Neural cell (in vitro differentiated cells): ENCODE measurements at regions not wholly inside any gene's neighbourhood (a gene's known extent, or its start where the extent isn't known, plus 50 kb on each side); places are given as distances from the start of the nearest gene placed in this dataset.

ENCODE experiments used
- H2AFZ ChIP-seq: fragments of 200-600, 300-800 bp; sonication (generic), shearing (Covaris generic); 2 replicates; pipeline ENCODE4 v1.6.0; 2014; ENCODE audit warnings: low read depth, mild to moderate bottlenecking, antibody characterized with exemption, low read length, moderate library complexity
- H3F3A ChIP-seq: fragments of 200-600 bp; shearing (Covaris generic); 2 replicates; pipeline ENCODE4 v1.6.1; 2016; ENCODE audit warnings: mild to moderate bottlenecking, moderate library complexity, mixed read lengths, antibody characterized with exemption, low read length; ENCODE audit not compliant: insufficient read depth, poor library complexity, severe bottlenecking
- H3K27ac ChIP-seq: fragments of 200-600, 300-800 bp; sonication (generic), shearing (Covaris generic); 2 replicates; pipeline ENCODE4 v1.5.1; 2014; ENCODE audit warnings: mild to moderate bottlenecking, low read length, moderate library complexity
- H3K27me3 ChIP-seq: fragments of 300-800, 200-600 bp; sonication (generic), shearing (Covaris generic); 2 replicates; pipeline ENCODE4 v1.6.0; 2014; ENCODE audit warnings: mild to moderate bottlenecking, low read depth, low read length, moderate library complexity; ENCODE audit not compliant: insufficient read depth
- H3K36me3 ChIP-seq: fragments of 300-800, 200-600 bp; sonication (generic), shearing (Covaris generic); 2 replicates; pipeline ENCODE4 v1.5.1; 2014; ENCODE audit warnings: mild to moderate bottlenecking, antibody characterized with exemption, low read length, moderate library complexity; ENCODE audit not compliant: insufficient read depth
- H3K4me2 ChIP-seq: fragments of 300-800, 200-600 bp; sonication (generic), shearing (Covaris generic); 2 replicates; pipeline ENCODE4 v1.6.0; 2014; ENCODE audit warnings: mild to moderate bottlenecking, low read length
- H3K4me3 ChIP-seq: fragments of 300-800, 200-600 bp; sonication (generic), shearing (Covaris generic); 2 replicates; pipeline ENCODE4 v1.5.1; 2014; ENCODE audit warnings: mild to moderate bottlenecking, low read length, moderate library complexity
- H3K79me2 ChIP-seq: fragments of 200-600 bp; shearing (Covaris generic); replicated peaks from 2 replicates; pipeline ENCODE4 v1.6.0; 2014; ENCODE audit warnings: mild to moderate bottlenecking, low read length, moderate library complexity; ENCODE audit not compliant: insufficient read depth
- H3K9ac ChIP-seq: fragments of 300-800, 200-600 bp; sonication (generic), shearing (Covaris generic); 2 replicates; pipeline ENCODE4 v1.6.1; 2016; ENCODE audit warnings: mild to moderate bottlenecking, low read length, mixed read lengths
- H3K9me2 ChIP-seq: fragments of 200-600 bp; shearing (Covaris generic); 2 replicates; pipeline ENCODE4 v1.6.1; 2016; ENCODE audit warnings: mild to moderate bottlenecking, low read length, mixed read lengths; ENCODE audit not compliant: insufficient read depth
- H3K9me3 ChIP-seq: fragments of 200-600, 300-800 bp; sonication (generic), shearing (Covaris generic); 2 replicates; pipeline ENCODE4 v1.6.1; 2016; ENCODE audit warnings: mild to moderate bottlenecking, mixed run types, low read length, moderate library complexity, mixed read lengths
- H4K20me1 ChIP-seq: fragments of 200-600 bp; shearing (Covaris generic); 2 replicates; pipeline ENCODE4 v1.6.1; 2016; ENCODE audit warnings: mild to moderate bottlenecking, mixed run types; ENCODE audit not compliant: insufficient read depth
- EP300 ChIP-seq: fragments of 450-650 bp; conservative IDR thresholded peaks from 2 replicates; pipeline ENCODE4 v1.6.1; 2014; ENCODE audit warnings: antibody characterized with exemption, mild to moderate bottlenecking, moderate library complexity; ENCODE audit not compliant: poor library complexity, severe bottlenecking
- EZH2 ChIP-seq: fragments of 200-600, 300-800 bp; shearing (Covaris generic), sonication (generic); IDR thresholded peaks from 2 replicates; pipeline ENCODE4 v1.6.1; 2014; ENCODE audit warnings: antibody characterized with exemption, low read length, borderline replicate concordance, mild to moderate bottlenecking; ENCODE audit not compliant: insufficient read depth, poor library complexity, severe bottlenecking
- MXI1 ChIP-seq: fragments of 450-650 bp; conservative IDR thresholded peaks from 2 replicates; pipeline ENCODE4 v1.6.1; 2014; ENCODE audit warnings: antibody characterized with exemption, mild to moderate bottlenecking; ENCODE audit not compliant: poor library complexity, severe bottlenecking
- POLR2AphosphoS5 ChIP-seq: IDR thresholded peaks from 2 replicates; pipeline ENCODE4 v1.6.1; 2012
- RAD21 ChIP-seq: fragments of 450-650 bp; conservative IDR thresholded peaks from 2 replicates; pipeline ENCODE4 v1.6.1; 2014; ENCODE audit warnings: antibody characterized with exemption, mild to moderate bottlenecking, moderate library complexity
- SMC3 ChIP-seq: fragments of 450-650 bp; conservative IDR thresholded peaks from 2 replicates; pipeline ENCODE4 v1.6.1; 2014; ENCODE audit warnings: antibody characterized with exemption, mild to moderate bottlenecking, moderate library complexity; ENCODE audit not compliant: poor library complexity
- TAF1 ChIP-seq: IDR thresholded peaks from 2 replicates; pipeline ENCODE4 v1.6.1; 2012; ENCODE audit warnings: low read depth
- TF ChIP-seq, protein P1 (sequence below): fragments of 450-650 bp; IDR thresholded peaks from 2 replicates; pipeline ENCODE4 v1.5.1; 2014; ENCODE audit warnings: antibody characterized with exemption, mild to moderate bottlenecking, moderate library complexity; ENCODE audit not compliant: poor library complexity, severe bottlenecking
- TF ChIP-seq, protein P2 (sequence below): IDR thresholded peaks from 2 replicates; pipeline ENCODE4 v1.6.1; 2012; ENCODE audit warnings: borderline replicate concordance

DNA sequence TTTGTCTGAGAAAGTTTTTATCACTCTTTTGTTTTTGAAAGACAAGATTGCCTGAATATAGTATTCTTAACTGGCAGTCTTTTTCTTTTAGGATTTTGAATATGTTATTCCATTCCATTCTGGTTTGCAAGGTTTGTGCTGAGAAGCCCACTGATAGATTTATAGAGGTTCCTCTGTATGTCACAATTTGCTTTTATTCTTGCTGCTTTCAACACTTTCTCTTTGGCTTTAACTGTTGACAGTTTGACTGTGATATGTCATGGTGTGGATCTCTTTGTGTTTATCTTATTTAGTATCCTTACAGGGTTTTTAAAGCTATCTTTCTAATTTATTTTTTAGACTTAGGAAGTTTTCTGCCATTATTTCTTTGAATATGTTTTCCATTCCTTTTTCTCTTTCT lies 331.2 kb upstream of the ATP11B start:
- no peaks in the 10 kb centered on the region for H3K9me2 ChIP-seq
- TF ChIP-seq RAD21 = no peak
- no peak for TF ChIP-seq MXI1
- TF ChIP-seq TAF1 = no peak
- TF ChIP-seq EZH2 = no peak
- TF ChIP-seq EP300 = no peak
- TF ChIP-seq, protein P1, sequence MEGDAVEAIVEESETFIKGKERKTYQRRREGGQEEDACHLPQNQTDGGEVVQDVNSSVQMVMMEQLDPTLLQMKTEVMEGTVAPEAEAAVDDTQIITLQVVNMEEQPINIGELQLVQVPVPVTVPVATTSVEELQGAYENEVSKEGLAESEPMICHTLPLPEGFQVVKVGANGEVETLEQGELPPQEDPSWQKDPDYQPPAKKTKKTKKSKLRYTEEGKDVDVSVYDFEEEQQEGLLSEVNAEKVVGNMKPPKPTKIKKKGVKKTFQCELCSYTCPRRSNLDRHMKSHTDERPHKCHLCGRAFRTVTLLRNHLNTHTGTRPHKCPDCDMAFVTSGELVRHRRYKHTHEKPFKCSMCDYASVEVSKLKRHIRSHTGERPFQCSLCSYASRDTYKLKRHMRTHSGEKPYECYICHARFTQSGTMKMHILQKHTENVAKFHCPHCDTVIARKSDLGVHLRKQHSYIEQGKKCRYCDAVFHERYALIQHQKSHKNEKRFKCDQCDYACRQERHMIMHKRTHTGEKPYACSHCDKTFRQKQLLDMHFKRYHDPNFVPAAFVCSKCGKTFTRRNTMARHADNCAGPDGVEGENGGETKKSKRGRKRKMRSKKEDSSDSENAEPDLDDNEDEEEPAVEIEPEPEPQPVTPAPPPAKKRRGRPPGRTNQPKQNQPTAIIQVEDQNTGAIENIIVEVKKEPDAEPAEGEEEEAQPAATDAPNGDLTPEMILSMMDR = no peak
- TF ChIP-seq, protein P2, sequence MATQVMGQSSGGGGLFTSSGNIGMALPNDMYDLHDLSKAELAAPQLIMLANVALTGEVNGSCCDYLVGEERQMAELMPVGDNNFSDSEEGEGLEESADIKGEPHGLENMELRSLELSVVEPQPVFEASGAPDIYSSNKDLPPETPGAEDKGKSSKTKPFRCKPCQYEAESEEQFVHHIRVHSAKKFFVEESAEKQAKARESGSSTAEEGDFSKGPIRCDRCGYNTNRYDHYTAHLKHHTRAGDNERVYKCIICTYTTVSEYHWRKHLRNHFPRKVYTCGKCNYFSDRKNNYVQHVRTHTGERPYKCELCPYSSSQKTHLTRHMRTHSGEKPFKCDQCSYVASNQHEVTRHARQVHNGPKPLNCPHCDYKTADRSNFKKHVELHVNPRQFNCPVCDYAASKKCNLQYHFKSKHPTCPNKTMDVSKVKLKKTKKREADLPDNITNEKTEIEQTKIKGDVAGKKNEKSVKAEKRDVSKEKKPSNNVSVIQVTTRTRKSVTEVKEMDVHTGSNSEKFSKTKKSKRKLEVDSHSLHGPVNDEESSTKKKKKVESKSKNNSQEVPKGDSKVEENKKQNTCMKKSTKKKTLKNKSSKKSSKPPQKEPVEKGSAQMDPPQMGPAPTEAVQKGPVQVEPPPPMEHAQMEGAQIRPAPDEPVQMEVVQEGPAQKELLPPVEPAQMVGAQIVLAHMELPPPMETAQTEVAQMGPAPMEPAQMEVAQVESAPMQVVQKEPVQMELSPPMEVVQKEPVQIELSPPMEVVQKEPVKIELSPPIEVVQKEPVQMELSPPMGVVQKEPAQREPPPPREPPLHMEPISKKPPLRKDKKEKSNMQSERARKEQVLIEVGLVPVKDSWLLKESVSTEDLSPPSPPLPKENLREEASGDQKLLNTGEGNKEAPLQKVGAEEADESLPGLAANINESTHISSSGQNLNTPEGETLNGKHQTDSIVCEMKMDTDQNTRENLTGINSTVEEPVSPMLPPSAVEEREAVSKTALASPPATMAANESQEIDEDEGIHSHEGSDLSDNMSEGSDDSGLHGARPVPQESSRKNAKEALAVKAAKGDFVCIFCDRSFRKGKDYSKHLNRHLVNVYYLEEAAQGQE = no peak
- TF ChIP-seq POLR2AphosphoS5 = no peak
- TF ChIP-seq SMC3 = no peak
- H3K79me2 ChIP-seq = no peaks in the 10 kb centered on the region
- no peaks in the 10 kb centered on the region for H3K36me3 ChIP-seq
- peaks cover 3% of the 10 kb centered on the region for H3K9me3 ChIP-seq
- no peak overlapping the region for H3K4me3 ChIP-seq
- H4K20me1 ChIP-seq = no peaks in the 10 kb centered on the region
- H3K4me2 ChIP-seq = no peak overlapping the region
- no peak overlapping the region for H3K27ac ChIP-seq
- no peak overlapping the region for H3K9ac ChIP-seq
- H3K27me3 ChIP-seq = no peaks in the 10 kb centered on the region
- H3F3A ChIP-seq = no peaks in the 10 kb centered on the region
- H2AFZ ChIP-seq = no peak overlapping the region

DNA sequence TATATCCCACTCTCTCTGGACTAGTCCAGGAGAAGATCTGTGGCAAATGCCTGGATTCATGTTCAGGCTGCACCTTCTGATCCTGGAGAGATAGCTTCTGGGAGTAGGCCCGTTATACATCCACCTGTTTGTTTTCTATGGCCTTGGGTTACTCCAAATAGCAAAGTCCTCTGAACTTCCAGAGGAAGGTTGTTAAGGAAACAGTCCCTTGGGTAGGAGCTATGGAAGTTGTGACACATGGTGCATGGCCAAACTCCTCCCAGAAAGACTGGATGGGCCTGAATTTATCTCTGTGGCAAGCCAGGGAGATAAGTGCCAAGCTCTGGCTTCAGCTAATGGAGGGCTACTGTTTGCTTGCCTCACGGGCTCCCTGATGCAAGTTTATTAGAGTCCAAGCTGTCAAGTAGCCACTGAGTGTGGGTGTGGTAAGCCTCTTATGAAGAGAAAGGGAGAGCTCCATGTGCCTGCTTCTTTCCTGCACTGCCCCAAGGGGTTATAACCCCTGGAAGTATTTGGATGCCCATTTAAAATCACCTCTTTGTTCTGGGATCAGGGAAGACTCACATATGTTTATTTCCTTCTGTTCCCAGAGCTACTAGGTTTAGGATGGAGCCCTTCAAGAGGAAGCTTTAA lies 328.7 kb upstream of the ATP11B start:
- Histone ChIP-seq H3K79me2 (no peaks in the 10 kb centered on the region), H3K4me3 (no peak overlapping the region), H3K36me3 (no peaks in the 10 kb centered on the region), H2AFZ (no peak overlapping the region), H3F3A (no peaks in the 10 kb centered on the region), H3K4me2 (no peak overlapping the region), H3K9ac (no peak overlapping the region), H3K9me2 (no peaks in the 10 kb centered on the region), H3K27ac (no peak overlapping the region), H4K20me1 (no peaks in the 10 kb centered on the region), H3K27me3 (no peaks in the 10 kb centered on the region), H3K9me3 (peaks cover 3% of the 10 kb centered on the region)
- TF ChIP-seq EZH2 (no peak), SMC3 (no peak), POLR2AphosphoS5 (no peak)
- TF ChIP-seq, protein P2 = no peak
